RWPE2 (cell line): ENCODE measurements at regions not wholly inside any gene's neighbourhood (a gene's known extent, or its start where the extent isn't known, plus 50 kb on each side); places are given as distances from the start of the nearest gene placed in this dataset.

Experiments used
- ATAC-seq: fragments of 200-7000 bp; cut with Tn5 transposase; 3 replicates; pipeline ENCODE4 v1.9.1; 2021; ENCODE audit warnings: low read depth
- DNase-seq: peaks from one replicate; pipeline ENCODE4 v3.0.0-alpha.2; 2020; ENCODE audit warnings: low spot score
- H3K27ac ChIP-seq: fragments of 450-650 bp; 2 replicates; pipeline ENCODE4 v1.5.1; 2017; ENCODE audit warnings: mild to moderate bottlenecking; ENCODE audit not compliant: poor library complexity, severe bottlenecking
- H3K27me3 ChIP-seq: fragments of 250-450 bp; sonication (Bioruptor Pico); 2 replicates; pipeline ENCODE4 v1.5.1; 2021; ENCODE audit warnings: mild to moderate bottlenecking, moderate library complexity; ENCODE audit not compliant: insufficient read depth, poor library complexity, severe bottlenecking
- H3K36me3 ChIP-seq: fragments of 250-450 bp; sonication (Bioruptor Pico); 2 replicates; pipeline ENCODE4 v1.5.1; 2020; ENCODE audit warnings: low read depth, mild to moderate bottlenecking, moderate library complexity
- H3K4me1 ChIP-seq: fragments of 250-450 bp; sonication (Bioruptor Pico); 2 replicates; pipeline ENCODE4 v1.5.1; 2021; ENCODE audit warnings: mild to moderate bottlenecking, moderate library complexity; ENCODE audit not compliant: insufficient read depth, poor library complexity, severe bottlenecking
- H3K4me3 ChIP-seq: fragments of 250-450 bp; sonication (Bioruptor Pico); 2 replicates; pipeline ENCODE4 v1.5.1; 2021; ENCODE audit warnings: mild to moderate bottlenecking, moderate library complexity; ENCODE audit not compliant: severe bottlenecking
- H3K9me3 ChIP-seq: fragments of 250-450 bp; sonication (Bioruptor Pico); 2 replicates; pipeline ENCODE4 v1.5.1; 2021; ENCODE audit warnings: mild to moderate bottlenecking, moderate library complexity; ENCODE audit not compliant: severe bottlenecking
- TF ChIP-seq, protein P1 (sequence below): fragments of 450-650 bp; IDR thresholded peaks from one replicate; pipeline ENCODE4 v1.5.1; 2017; ENCODE audit warnings: mild to moderate bottlenecking, moderate library complexity; ENCODE audit not compliant: poor library complexity, severe bottlenecking

GRCh38 chr20:60070791-60071190, 112.6 kb downstream of the CDH26 start:
- TF ChIP-seq, protein P1, sequence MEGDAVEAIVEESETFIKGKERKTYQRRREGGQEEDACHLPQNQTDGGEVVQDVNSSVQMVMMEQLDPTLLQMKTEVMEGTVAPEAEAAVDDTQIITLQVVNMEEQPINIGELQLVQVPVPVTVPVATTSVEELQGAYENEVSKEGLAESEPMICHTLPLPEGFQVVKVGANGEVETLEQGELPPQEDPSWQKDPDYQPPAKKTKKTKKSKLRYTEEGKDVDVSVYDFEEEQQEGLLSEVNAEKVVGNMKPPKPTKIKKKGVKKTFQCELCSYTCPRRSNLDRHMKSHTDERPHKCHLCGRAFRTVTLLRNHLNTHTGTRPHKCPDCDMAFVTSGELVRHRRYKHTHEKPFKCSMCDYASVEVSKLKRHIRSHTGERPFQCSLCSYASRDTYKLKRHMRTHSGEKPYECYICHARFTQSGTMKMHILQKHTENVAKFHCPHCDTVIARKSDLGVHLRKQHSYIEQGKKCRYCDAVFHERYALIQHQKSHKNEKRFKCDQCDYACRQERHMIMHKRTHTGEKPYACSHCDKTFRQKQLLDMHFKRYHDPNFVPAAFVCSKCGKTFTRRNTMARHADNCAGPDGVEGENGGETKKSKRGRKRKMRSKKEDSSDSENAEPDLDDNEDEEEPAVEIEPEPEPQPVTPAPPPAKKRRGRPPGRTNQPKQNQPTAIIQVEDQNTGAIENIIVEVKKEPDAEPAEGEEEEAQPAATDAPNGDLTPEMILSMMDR = no peak
- peaks cover 9% of the 10 kb centered on the region for H3K36me3 ChIP-seq

DNA sequence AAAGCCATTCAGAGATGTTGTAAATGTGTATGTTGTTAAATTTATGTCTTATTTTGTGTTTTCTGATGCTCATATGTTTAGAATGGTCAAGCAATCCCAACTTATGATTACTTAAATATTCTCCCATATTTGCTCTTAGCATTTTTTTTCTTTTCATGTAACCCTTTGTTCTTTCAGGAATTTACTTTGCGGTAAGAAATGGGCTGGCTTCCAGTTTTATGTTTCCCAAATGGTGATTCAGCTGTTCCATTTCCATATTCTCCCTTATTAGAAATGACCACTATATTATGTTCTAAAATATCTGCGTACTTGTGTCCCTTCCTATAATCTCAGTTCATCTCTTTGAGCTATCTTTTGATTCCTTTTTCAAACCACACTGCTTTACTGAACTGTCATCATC, 113.7 kb downstream of the CDH26 start:
- H3K36me3 ChIP-seq = peaks cover 9% of the 10 kb centered on the region; the same call in 1 of the 2 replicates
- TF ChIP-seq, protein P1 = no peak
- ATAC-seq (peak; percentile 84), DNase-seq (peak; percentile 9)
- H3K27me3 ChIP-seq = no peaks in the 10 kb centered on the region
- peaks cover 16% of the 10 kb centered on the region for H3K4me1 ChIP-seq
- H3K4me3 ChIP-seq = no peak overlapping the region
- H3K9me3 ChIP-seq = no peaks in the 10 kb centered on the region
- peak overlapping the region; percentile 38 for H3K27ac ChIP-seq

More at GRCh38 chr20:60070791-60071190, 112.6 kb downstream of the CDH26 start:
- Histone ChIP-seq H3K4me1 (peaks cover 16% of the 10 kb centered on the region), H3K27me3 (no peaks in the 10 kb centered on the region), H3K27ac (no peak overlapping the region), H3K9me3 (no peaks in the 10 kb centered on the region), H3K4me3 (no peak overlapping the region)
- ATAC-seq (no peak), DNase-seq (peak; percentile 75)

GRCh38 chr20:60073086-60073485, 114.9 kb downstream of the CDH26 start:
- Histone ChIP-seq H3K27me3 (no peaks in the 10 kb centered on the region), H3K27ac (no peak overlapping the region), H3K4me3 (no peak overlapping the region), H3K36me3 (peaks cover 9% of the 10 kb centered on the region; the same call in 1 of the 2 replicates), H3K4me1 (peaks cover 24% of the 10 kb centered on the region), H3K9me3 (no peaks in the 10 kb centered on the region)
- ATAC-seq = no peak
- TF ChIP-seq, protein P1 = no peak
- peak; percentile 54 for DNase-seq

- Histone ChIP-seq H3K27ac (no peak overlapping the region), H3K4me1 (peaks cover 27% of the 10 kb centered on the region), H3K9me3 (no peaks in the 10 kb centered on the region), H3K27me3 (no peaks in the 10 kb centered on the region), H3K4me3 (no peak overlapping the region), H3K36me3 (peaks cover 9% of the 10 kb centered on the region; the same call in 1 of the 2 replicates)
- ATAC-seq (no peak), DNase-seq (no peak)
- TF ChIP-seq, protein P1 = no peak
Observed at GRCh38 chr20:60073504-60073903, 115.3 kb downstream of the CDH26 start.

- DNase-seq (peak; percentile 69), ATAC-seq (no peak)
- TF ChIP-seq, protein P1 = no peak
- Histone ChIP-seq H3K4me3 (no peak overlapping the region), H3K27ac (no peak overlapping the region), H3K4me1 (peaks cover 34% of the 10 kb centered on the region), H3K36me3 (peaks cover 9% of the 10 kb centered on the region; the same call in 1 of the 2 replicates), H3K9me3 (no peaks in the 10 kb centered on the region), H3K27me3 (no peaks in the 10 kb centered on the region)
Observed at GRCh38 chr20:60074276-60074675, 116.1 kb downstream of the CDH26 start.
